HL-60 (cell line): ENCODE measurements at regions not wholly inside any gene's neighbourhood (a gene's known extent, or its start where the extent isn't known, plus 50 kb on each side); places are given as distances from the start of the nearest gene placed in this dataset.

Experiments
- DNase-seq, 2 experiments: peaks; one replicate each; pipeline ENCODE4 v3.0.0-alpha.2; 2010 to 2020; ENCODE audit warnings: low read depth in 1 of 2, low spot score in 1 of 2
- H3K27ac ChIP-seq: fragments of 250-450 bp; sonication (Bioruptor Pico); replicated peaks from 2 replicates; pipeline ENCODE4 v1.5.1; 2020; ENCODE audit warnings: mild to moderate bottlenecking, moderate library complexity
- H3K27me3 ChIP-seq: fragments of 250-450 bp; sonication (Bioruptor Pico); 2 replicates; pipeline ENCODE4 v1.5.1; 2021; ENCODE audit warnings: mild to moderate bottlenecking, moderate library complexity; ENCODE audit not compliant: insufficient read depth, poor library complexity, severe bottlenecking
- H3K4me3 ChIP-seq: replicated peaks from 2 replicates; pipeline ENCODE4 v1.5.1; 2011; ENCODE audit warnings: mild to moderate bottlenecking, control low read depth, low read length; ENCODE audit not compliant: insufficient read depth
- GABPA ChIP-seq: IDR thresholded peaks from 2 replicates; pipeline ENCODE4 v1.6.1; 2012; ENCODE audit warnings: low read depth
- POLR2AphosphoS5 ChIP-seq: IDR thresholded peaks from 2 replicates; pipeline ENCODE4 v1.6.1; 2012; ENCODE audit warnings: low read depth
- SPI1 ChIP-seq: IDR thresholded peaks from 2 replicates; pipeline ENCODE4 v1.6.1; 2012; ENCODE audit warnings: low read depth, mild to moderate bottlenecking, borderline replicate concordance
- TF ChIP-seq, protein P1 (sequence below): IDR thresholded peaks from 2 replicates; pipeline ENCODE4 v1.6.1; 2012; ENCODE audit warnings: low read depth; ENCODE audit not compliant: insufficient replicate concordance
- TF ChIP-seq, protein P2 (sequence below): IDR thresholded peaks from one replicate; pipeline ENCODE4 v1.5.1; 2011; ENCODE audit warnings: low read length, control low read depth, inconsistent platforms; ENCODE audit not compliant: insufficient read depth

DNA sequence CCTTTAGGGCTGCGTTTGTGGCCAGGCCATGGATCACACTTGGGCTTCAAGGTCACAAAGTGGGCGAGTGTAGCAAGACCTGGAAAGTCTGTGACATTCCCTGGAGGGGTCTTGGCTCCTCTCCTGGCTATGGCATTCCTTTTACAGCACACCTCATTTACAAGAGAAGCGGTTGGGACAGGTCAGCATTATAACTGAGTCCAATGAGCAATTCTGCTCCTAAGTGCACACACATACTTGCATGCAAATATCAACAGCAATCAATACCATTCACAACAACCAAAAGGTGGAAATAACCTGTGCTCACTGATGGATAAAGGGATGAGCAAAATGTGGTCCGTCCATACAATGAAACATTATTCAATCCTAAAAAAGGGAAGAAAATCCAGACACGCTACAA lies 298.2 kb downstream of the CTTN start:
- TF ChIP-seq GABPA: no peak
- TF ChIP-seq, protein P1, sequence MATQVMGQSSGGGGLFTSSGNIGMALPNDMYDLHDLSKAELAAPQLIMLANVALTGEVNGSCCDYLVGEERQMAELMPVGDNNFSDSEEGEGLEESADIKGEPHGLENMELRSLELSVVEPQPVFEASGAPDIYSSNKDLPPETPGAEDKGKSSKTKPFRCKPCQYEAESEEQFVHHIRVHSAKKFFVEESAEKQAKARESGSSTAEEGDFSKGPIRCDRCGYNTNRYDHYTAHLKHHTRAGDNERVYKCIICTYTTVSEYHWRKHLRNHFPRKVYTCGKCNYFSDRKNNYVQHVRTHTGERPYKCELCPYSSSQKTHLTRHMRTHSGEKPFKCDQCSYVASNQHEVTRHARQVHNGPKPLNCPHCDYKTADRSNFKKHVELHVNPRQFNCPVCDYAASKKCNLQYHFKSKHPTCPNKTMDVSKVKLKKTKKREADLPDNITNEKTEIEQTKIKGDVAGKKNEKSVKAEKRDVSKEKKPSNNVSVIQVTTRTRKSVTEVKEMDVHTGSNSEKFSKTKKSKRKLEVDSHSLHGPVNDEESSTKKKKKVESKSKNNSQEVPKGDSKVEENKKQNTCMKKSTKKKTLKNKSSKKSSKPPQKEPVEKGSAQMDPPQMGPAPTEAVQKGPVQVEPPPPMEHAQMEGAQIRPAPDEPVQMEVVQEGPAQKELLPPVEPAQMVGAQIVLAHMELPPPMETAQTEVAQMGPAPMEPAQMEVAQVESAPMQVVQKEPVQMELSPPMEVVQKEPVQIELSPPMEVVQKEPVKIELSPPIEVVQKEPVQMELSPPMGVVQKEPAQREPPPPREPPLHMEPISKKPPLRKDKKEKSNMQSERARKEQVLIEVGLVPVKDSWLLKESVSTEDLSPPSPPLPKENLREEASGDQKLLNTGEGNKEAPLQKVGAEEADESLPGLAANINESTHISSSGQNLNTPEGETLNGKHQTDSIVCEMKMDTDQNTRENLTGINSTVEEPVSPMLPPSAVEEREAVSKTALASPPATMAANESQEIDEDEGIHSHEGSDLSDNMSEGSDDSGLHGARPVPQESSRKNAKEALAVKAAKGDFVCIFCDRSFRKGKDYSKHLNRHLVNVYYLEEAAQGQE: no peak
- TF ChIP-seq, protein P2, sequence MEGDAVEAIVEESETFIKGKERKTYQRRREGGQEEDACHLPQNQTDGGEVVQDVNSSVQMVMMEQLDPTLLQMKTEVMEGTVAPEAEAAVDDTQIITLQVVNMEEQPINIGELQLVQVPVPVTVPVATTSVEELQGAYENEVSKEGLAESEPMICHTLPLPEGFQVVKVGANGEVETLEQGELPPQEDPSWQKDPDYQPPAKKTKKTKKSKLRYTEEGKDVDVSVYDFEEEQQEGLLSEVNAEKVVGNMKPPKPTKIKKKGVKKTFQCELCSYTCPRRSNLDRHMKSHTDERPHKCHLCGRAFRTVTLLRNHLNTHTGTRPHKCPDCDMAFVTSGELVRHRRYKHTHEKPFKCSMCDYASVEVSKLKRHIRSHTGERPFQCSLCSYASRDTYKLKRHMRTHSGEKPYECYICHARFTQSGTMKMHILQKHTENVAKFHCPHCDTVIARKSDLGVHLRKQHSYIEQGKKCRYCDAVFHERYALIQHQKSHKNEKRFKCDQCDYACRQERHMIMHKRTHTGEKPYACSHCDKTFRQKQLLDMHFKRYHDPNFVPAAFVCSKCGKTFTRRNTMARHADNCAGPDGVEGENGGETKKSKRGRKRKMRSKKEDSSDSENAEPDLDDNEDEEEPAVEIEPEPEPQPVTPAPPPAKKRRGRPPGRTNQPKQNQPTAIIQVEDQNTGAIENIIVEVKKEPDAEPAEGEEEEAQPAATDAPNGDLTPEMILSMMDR: no peak
- TF ChIP-seq POLR2AphosphoS5: no peak
- TF ChIP-seq SPI1: no peak
- DNase-seq: no peak
- no peaks in the 10 kb centered on the region for H3K27me3 ChIP-seq
- H3K4me3 ChIP-seq: no peak overlapping the region
- no peak overlapping the region for H3K27ac ChIP-seq

DNA sequence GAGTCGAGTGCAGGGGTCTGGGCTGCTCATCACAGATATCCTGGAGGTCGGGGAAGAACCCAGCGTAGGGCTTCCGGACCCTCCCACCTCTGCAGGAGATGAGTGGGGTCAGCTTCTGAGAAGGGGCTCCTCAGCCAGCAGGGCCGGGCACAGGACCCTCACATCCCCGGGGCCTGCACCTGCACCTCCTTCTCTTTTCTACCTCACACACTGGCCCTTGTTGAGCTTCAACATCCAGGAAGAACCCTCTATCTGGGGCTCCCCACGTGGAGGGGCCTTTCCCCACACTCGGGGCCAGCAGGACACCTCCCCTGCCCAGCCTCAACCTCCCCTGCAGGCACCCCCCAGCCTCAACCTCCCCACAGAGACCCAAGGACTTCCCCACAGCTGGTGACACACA lies 299.4 kb downstream of the CTTN start:
- DNase-seq: no peak
- H3K27ac ChIP-seq: no peak overlapping the region
- TF ChIP-seq SPI1: no peak
- TF ChIP-seq, protein P2: no peak
- no peak for TF ChIP-seq POLR2AphosphoS5
- TF ChIP-seq, protein P1: no peak
- TF ChIP-seq GABPA: no peak
- no peak overlapping the region for H3K4me3 ChIP-seq
- no peaks in the 10 kb centered on the region for H3K27me3 ChIP-seq

DNA sequence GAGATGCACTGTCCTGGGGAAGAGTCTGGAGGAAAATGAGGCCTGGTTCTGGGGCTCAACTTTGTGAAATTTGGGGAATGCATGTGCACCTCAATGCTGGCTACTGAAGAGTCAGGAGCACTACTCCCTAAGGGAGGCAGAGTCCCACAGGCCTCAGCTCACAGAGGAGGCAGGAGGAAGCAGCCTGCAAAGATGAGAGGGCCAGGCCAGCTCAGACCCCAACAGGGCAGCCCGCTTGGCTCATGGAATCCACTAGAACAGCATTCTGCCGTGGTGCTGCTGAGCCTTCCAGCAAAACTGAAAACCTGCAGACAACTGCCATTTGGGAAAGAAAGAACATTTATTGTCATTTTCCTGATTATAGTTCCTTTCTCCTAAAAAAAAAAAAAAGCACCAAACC lies 300.5 kb downstream of the CTTN start:
- no peak overlapping the region for H3K27ac ChIP-seq
- no peak overlapping the region for H3K4me3 ChIP-seq
- DNase-seq: no peak
- TF ChIP-seq SPI1 (no peak), GABPA (no peak)
- TF ChIP-seq, protein P1: no peak
- no peaks in the 10 kb centered on the region for H3K27me3 ChIP-seq
